GM03348 (cell line): ENCODE measurements at regions not wholly inside any gene's neighbourhood (a gene's known extent, or its start where the extent isn't known, plus 50 kb on each side); places are given as distances from the start of the nearest gene placed in this dataset.

ENCODE experiments used
- DNase-seq: peaks from one replicate; pipeline ENCODE4 v3.0.0; 2012; ENCODE audit warnings: low spot score

DNA sequence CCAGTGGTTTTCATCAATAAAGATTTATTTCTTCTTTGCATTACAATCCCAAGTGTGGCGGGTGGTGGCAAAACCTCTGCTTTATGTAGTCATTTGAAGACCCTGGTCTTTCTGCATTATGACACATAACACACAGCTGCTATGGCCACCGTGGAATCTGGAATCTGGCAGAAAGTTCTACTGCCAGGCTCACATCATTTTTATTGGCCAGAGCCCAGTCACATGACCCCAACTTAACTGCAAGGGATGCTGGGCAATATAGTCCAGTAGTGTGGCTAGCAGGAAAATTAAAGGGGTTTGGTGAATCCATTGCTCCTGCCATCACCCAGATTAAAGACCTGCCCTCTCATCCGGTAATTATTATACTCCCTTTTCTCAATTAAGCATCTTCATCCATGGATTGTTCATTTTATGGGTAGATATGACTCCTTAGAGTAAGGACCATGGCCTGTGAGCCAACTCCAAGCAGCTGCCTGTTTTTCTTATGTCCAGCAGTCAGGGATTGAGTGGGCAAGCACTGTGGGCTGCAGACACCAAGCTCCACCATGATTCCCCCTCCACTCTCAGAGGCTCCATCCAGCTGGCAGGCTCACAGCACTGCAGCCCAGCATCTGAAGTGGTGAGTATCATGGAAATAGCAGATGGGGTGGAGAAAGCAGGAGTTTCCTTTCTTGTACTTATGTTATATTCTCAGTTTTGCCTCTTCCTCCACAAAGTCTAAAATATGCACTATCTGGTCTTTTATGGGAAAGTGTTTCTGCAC is 1030.7 kb downstream of the AACS start:
- DNase-seq = no peak

GRCh38 chr12:126106706-126107105 is 1041.5 kb downstream of the AACS start:
- DNase-seq = no peak

GRCh38 chr12:126107659-126108058 is 1042.4 kb downstream of the AACS start:
- no peak for DNase-seq

DNA sequence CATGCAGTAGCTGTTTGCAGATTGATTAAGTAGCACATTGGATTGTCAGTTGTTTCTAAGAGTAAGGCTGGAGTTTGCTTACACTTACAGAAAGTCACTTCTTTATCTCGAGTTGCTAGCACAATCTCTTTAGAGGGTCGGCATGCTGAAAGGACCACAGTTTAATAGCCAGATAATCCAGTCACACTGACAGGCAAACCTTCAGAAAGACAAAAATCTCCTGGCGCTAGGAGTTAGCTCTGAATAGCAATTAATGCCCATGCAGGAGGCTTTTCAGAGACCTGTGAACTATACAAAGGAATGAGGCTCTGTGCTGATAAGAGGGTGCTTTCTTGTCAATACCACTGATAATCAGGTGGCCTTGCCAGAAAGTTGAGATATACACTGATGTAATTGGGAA is 1043.0 kb downstream of the AACS start:
- no peak for DNase-seq

DNA sequence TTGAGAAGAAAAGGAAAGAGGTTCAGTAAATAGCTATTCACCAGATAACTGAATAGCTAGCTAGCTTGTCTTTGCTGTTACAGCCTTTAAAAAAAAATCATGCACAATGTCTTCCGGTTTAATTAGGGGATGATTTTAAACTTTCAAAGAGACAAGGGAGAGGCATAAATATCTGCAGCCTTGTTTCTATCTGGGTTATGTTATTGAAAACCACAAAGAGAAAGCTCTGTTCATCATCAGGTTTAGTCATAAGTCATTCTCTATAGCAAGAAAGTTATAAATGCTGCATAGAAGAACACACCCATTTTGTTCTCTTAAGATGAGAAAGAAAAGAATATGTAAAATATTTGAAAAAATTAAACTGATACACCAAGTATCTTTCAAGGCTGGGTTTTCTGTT is 1046.9 kb downstream of the AACS start:
- no peak for DNase-seq

- DNase-seq = no peak
Measured at GRCh38 chr12:126112849-126113248, 1047.6 kb downstream of the AACS start.

DNA sequence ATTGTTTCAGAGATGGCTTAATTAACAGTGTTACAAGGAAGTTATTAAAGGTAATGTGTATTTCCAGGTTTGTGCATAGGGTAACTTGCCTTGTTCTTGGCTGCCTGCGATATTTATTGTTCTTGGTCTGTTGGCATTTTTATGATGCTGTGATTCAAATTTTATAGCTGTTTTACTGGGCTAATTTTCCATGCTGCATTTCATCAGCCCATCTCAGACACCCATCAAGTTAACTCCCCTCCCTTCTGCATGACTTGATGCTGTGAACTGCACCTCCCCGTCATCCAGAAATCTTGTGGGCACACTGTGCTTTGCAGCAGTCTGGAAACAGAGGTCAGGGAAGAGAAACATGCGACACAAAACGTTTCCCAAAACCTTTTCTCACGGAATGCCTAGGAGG is 1049.2 kb downstream of the AACS start:
- DNase-seq = no peak

GRCh38 chr12:126117502-126117901 is 1052.3 kb downstream of the AACS start:
- DNase-seq = no peak

DNA sequence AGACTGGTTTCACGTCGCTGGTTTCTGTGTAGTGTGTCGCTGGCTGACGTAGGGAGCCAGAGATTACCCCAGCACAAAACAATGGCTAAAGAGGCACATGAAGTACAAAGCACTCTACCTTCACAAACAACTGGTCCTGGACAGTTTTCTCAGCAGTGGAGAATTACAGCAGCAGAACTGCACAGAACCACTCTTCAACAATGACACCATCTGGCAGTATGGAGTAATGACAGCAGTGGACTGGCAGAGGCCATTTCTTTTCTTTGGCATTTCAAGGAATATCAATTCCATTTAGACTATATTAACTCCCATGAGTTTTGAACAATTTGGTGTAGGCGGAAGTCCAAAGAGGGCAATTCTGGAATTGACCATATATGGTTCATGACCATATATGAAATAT is 1074.1 kb downstream of the AACS start:
- no peak for DNase-seq

- DNase-seq = no peak
Measured at GRCh38 chr12:126144603-126145002, 1079.4 kb downstream of the AACS start.

- no peak for DNase-seq
Measured at GRCh38 chr12:126147321-126147720, 1082.1 kb downstream of the AACS start.

DNA sequence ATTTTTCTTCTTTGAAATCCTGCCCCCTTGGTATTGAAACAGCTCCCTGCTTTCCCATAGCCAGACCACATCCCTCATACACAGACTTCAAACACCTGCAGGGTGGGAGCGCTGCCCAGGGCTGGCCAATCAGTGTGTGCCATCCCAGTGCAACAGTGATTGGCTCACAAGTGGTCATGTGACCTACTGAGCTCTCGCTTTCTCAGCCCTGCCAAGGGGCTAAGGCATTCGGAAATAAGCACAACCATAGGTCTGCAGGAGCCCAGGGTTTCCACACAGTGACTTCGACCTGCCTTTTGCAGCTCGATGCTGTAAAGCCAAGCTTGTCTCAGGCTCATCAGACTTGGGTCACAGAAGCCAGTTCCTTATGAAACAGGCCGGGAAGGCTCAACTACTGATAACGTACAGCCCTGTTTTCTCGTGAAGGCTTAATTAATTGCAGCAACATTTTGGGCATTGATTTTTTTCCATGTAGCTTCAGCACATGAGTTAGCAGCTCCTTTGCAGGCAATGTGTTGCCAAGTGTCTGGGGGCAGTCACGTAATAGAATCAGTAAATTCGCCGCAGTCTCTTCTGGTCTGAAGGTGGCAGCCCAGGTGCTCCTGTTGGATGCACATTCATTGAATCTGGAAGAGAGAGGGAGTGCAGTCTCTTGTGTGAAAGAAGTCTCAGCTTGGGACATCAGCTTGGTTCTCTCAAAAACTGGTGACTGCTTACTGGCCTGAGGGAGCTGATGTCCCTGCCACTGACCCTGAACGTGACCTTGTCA is 1091.8 kb downstream of the AACS start:
- no peak for DNase-seq

GRCh38 chr12:126157575-126157966 is 1092.3 kb downstream of the AACS start:
- DNase-seq = no peak

- DNase-seq = no peak
Measured at GRCh38 chr12:126159139-126159538, 1093.9 kb downstream of the AACS start.

DNA sequence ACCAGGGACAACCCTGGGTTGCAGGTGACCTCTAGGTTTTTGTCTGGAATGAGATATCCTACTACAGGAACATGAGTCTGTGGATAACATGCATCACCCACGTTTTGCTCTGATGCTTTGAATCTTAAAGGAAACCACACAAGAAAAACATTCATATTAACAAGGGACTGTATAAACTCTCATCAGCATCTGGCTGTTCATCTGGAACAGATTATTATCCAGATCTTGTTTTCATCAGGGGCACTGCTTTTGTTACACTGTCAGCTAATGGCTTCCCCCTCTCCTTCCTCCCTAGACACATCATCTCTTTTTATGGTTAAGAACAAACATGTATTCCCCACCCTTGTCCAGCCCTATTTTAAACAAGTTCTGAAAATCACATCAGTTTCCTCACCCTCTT is 1095.7 kb downstream of the AACS start:
- no peak for DNase-seq

DNA sequence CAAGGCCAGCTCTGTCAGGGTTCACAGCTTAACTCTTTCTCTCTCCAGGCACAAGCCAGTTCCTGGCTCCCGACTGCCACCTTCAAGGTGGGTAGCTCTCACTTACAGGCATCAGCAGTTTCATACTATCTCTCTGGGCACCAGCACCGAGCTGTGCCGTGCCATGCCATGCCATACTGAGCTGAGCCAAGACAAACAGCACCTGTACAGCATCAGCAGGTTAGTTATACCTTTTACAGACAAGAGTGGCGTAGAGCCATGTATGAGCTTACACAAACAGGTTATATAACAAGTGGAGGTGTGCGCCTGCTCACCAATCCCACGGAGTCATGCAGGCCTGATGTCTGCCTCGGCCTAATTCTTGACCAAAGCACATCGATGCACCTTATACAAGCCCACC is 1098.7 kb downstream of the AACS start:
- no peak for DNase-seq

DNA sequence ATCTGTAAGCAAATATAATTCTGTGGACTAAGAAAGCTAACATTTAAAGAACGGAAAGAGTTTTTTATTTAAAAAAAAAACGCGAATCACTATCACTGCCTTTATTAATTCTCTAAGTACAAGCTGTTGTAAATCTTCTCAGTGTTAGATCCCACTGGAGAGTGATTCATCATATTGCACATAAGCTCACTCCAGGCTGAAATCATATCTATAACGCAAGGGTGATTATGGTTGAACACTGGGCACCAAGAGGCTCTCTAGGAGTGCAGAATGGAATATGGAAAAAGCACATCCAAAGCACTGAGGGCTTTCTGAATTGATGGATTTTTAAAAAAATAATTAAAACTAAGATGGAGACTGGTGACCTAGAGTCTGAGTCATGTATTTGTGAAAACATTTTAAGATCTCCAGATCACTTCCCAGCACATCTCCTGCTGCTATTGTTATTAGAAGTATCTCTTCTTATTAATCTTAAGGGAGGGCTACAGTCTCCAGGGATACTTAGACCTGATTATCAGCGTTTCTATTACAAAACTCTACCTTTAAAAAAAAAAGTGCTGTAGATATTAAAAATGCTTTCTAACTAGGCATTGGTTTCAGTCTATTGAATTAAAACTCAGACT is 1106.8 kb downstream of the AACS start:
- DNase-seq = no peak

GRCh38 chr12:126182619-126183236 is 1117.5 kb downstream of the AACS start:
- no peak for DNase-seq

DNA sequence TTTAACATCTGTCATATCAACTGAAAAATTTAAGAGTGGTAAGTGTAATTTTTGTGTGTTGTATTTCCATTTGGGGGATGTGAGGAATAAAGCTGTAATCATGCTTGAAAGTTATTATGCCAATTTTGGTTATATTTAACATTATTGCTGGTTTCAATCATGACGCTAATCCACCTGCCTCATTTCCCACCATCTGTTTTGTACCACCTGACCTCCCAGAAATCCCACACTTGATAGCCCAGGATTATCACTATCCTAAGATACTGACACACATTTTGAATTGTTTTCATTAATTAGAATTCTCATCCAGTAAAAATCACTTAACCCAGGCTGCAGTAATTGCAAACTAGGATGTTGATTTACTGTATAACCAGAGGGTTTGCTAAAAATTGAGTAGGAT is 1119.8 kb downstream of the AACS start:
- DNase-seq = no peak

- no peak for DNase-seq
Measured at GRCh38 chr12:126189856-126190255, 1124.6 kb downstream of the AACS start.

- DNase-seq = no peak
Measured at GRCh38 chr12:126191031-126191891, 1126.0 kb downstream of the AACS start.

- DNase-seq = no peak
Measured at GRCh38 chr12:126191949-126192348, 1126.7 kb downstream of the AACS start.
